ENCODE measurements at regions not wholly inside any gene's neighbourhood (a gene's known extent, or its start where the extent isn't known, plus 50 kb on each side); places are given as distances from the start of the nearest gene placed in this dataset.
A peak's percentile ranks its signal among the peaks of the same experiment; 100 is the strongest.

GRCh38 chr13:40452038-40452666, 214.3 kb downstream of the FOXO1 start:
- no peaks in the 10 kb centered on the region for H3K79me2 ChIP-seq (ENCODE audit: insufficient read depth, low read length)
- H3K9ac ChIP-seq (ENCODE audit: low read length) = no peak overlapping the region; the same call in 1 of the 2 replicates
- no peaks in the 10 kb centered on the region for H3F3A ChIP-seq (ENCODE audit: insufficient read depth, low read length)
- H3K4me2 ChIP-seq (ENCODE audit: low read length) = no peak overlapping the region
- no peaks in the 10 kb centered on the region for H3K9me2 ChIP-seq (ENCODE audit: low read depth, low read length)
- peaks cover 7% of the 10 kb centered on the region for H3K9me3 ChIP-seq (ENCODE audit: low read length)
- TF ChIP-seq EZH2 (IDR thresholded peaks at IDR 0.05; ENCODE audit: borderline replicate concordance, low read length) (no peak), CTCF (IDR thresholded peaks at IDR 0.05; ENCODE audit: low read length) (no peak)
- H2AFZ ChIP-seq (ENCODE audit: low read length) = no peak overlapping the region
- H3K4me1 ChIP-seq (ENCODE audit: insufficient read depth, low read length, severe bottlenecking) = peaks cover 45% of the 10 kb centered on the region
- H3K27ac ChIP-seq (ENCODE audit: low read depth, low read length, poor library complexity, severe bottlenecking) = peak overlapping the region; percentile 51
- no peaks in the 10 kb centered on the region for H3K27me3 ChIP-seq (ENCODE audit: insufficient read depth, low read length)
- H4K20me1 ChIP-seq (ENCODE audit: insufficient read depth, low read length) = no peaks in the 10 kb centered on the region
- H3K36me3 ChIP-seq (ENCODE audit: insufficient read depth, low read length) = no peaks in the 10 kb centered on the region; the same call in 1 of the 2 replicates
- no peak overlapping the region for H3K4me3 ChIP-seq (ENCODE audit: low read depth, low read length, poor library complexity, severe bottlenecking)

- Histone ChIP-seq H2AFZ (ENCODE audit: low read length) (no peak overlapping the region), H3K4me1 (ENCODE audit: insufficient read depth, low read length, severe bottlenecking) (peaks cover 46% of the 10 kb centered on the region), H4K20me1 (ENCODE audit: insufficient read depth, low read length) (no peaks in the 10 kb centered on the region), H3K4me3 (ENCODE audit: low read depth, low read length, poor library complexity, severe bottlenecking) (no peak overlapping the region), H3K27ac (ENCODE audit: low read depth, low read length, poor library complexity, severe bottlenecking) (peak overlapping the region; percentile 51), H3K27me3 (ENCODE audit: insufficient read depth, low read length) (no peaks in the 10 kb centered on the region), H3K9me3 (ENCODE audit: low read length) (peaks cover 7% of the 10 kb centered on the region), H3F3A (ENCODE audit: insufficient read depth, low read length) (no peaks in the 10 kb centered on the region), H3K36me3 (ENCODE audit: insufficient read depth, low read length) (no peaks in the 10 kb centered on the region; the same call in 1 of the 2 replicates), H3K9me2 (ENCODE audit: low read depth, low read length) (no peaks in the 10 kb centered on the region), H3K79me2 (ENCODE audit: insufficient read depth, low read length) (no peaks in the 10 kb centered on the region), H3K4me2 (ENCODE audit: low read length) (no peak overlapping the region), H3K9ac (ENCODE audit: low read length) (no peak overlapping the region; the same call in 1 of the 2 replicates)
- TF ChIP-seq EZH2 (IDR thresholded peaks at IDR 0.05; ENCODE audit: borderline replicate concordance, low read length) = no peak
- no peak for TF ChIP-seq CTCF (IDR thresholded peaks at IDR 0.05; ENCODE audit: low read length)
Observed at GRCh38 chr13:40452741-40453334, 213.6 kb downstream of the FOXO1 start.

GRCh38 chr13:40453351-40454021, 213.0 kb downstream of the FOXO1 start:
- TF ChIP-seq EZH2 (IDR thresholded peaks at IDR 0.05; ENCODE audit: borderline replicate concordance, low read length) = no peak
- no peak for TF ChIP-seq CTCF (IDR thresholded peaks at IDR 0.05; ENCODE audit: low read length)
- H3K9me2 ChIP-seq (ENCODE audit: low read depth, low read length) = no peaks in the 10 kb centered on the region
- H3K4me1 ChIP-seq (ENCODE audit: insufficient read depth, low read length, severe bottlenecking) = peaks cover 50% of the 10 kb centered on the region
- H3K9me3 ChIP-seq (ENCODE audit: low read length) = peaks cover 7% of the 10 kb centered on the region
- no peaks in the 10 kb centered on the region for H3F3A ChIP-seq (ENCODE audit: insufficient read depth, low read length)
- H3K79me2 ChIP-seq (ENCODE audit: insufficient read depth, low read length) = no peaks in the 10 kb centered on the region
- H4K20me1 ChIP-seq (ENCODE audit: insufficient read depth, low read length) = no peaks in the 10 kb centered on the region
- H2AFZ ChIP-seq (ENCODE audit: low read length) = no peak overlapping the region
- H3K4me3 ChIP-seq (ENCODE audit: low read depth, low read length, poor library complexity, severe bottlenecking) = no peak overlapping the region
- peak overlapping the region; percentile 51 for H3K27ac ChIP-seq (ENCODE audit: low read depth, low read length, poor library complexity, severe bottlenecking)
- H3K36me3 ChIP-seq (ENCODE audit: insufficient read depth, low read length) = no peaks in the 10 kb centered on the region; the same call in 1 of the 2 replicates
- H3K9ac ChIP-seq (ENCODE audit: low read length) = no peak overlapping the region
- no peaks in the 10 kb centered on the region for H3K27me3 ChIP-seq (ENCODE audit: insufficient read depth, low read length)
- H3K4me2 ChIP-seq (ENCODE audit: low read length) = no peak overlapping the region
